ENCODE measurements at regions not wholly inside any gene's neighbourhood (a gene's known extent, or its start where the extent isn't known, plus 50 kb on each side); places are given as distances from the start of the nearest gene placed in this dataset.
A peak's percentile ranks its signal among the peaks of the same experiment; 100 is the strongest.

- TF ChIP-seq POLR2A (IDR thresholded peaks at IDR 0.05): no peak
- no peak for TF ChIP-seq CTCF (IDR thresholded peaks at IDR 0.05)
- TF ChIP-seq POLR2AphosphoS5 (IDR thresholded peaks at IDR 0.05): no peak
- no peak for TF ChIP-seq EP300 (IDR thresholded peaks at IDR 0.05)
- no peaks in the 10 kb centered on the region for H3K36me3 ChIP-seq
- DNase-seq: peak in 1 of 2 donors; percentile 47
- no peaks in the 10 kb centered on the region for H3K9me3 ChIP-seq
- whole genome bisulfite sequencing, 2 donors: 52 to 59% methylated on average over 1 of the region's 1 CpG
- no peaks in the 10 kb centered on the region for H3K27me3 ChIP-seq
- peak overlapping the region; percentile 1 to 52 (median 20) for H3K27ac ChIP-seq
- ATAC-seq (ENCODE audit: low FRiP score in 2 of 2): peak in 1 of 2 donors; percentile 78
- no peak overlapping the region for H3K4me3 ChIP-seq
- peaks cover 18 to 33% (median 23%) of the 10 kb centered on the region in 4 donors for H3K4me1 ChIP-seq
Observed at GRCh38 chr12:69061574-69061973, 128.6 kb upstream of the CPM start.

- H3K4me3 ChIP-seq: no peak overlapping the region
- TF ChIP-seq EP300 (IDR thresholded peaks at IDR 0.05): no peak
- no peak for TF ChIP-seq CTCF (IDR thresholded peaks at IDR 0.05)
- TF ChIP-seq POLR2A (IDR thresholded peaks at IDR 0.05): no peak
- TF ChIP-seq POLR2AphosphoS5 (IDR thresholded peaks at IDR 0.05): no peak
- H3K9me3 ChIP-seq: no peaks in the 10 kb centered on the region
- 86 to 87% methylated on average over 3 of the region's 3 CpGs for WGBS, 2 donors
- ATAC-seq (ENCODE audit: low FRiP score in 2 of 2): peak in 1 of 2 donors; percentile 45
- no peaks in the 10 kb centered on the region for H3K27me3 ChIP-seq
- H3K4me1 ChIP-seq: peaks cover 8 to 36% (median 24%) of the 10 kb centered on the region in 4 donors
- peak overlapping the region; percentile 1 to 59 (median 26) for H3K27ac ChIP-seq
- no peak for DNase-seq
- no peaks in the 10 kb centered on the region for H3K36me3 ChIP-seq
Observed at GRCh38 chr12:69062621-69063237, 129.8 kb upstream of the CPM start.

GRCh38 chr12:69064734-69065443 is 131.9 kb upstream of the CPM start:
- no peaks in the 10 kb centered on the region for H3K27me3 ChIP-seq
- no peak overlapping the region for H3K4me3 ChIP-seq
- H3K36me3 ChIP-seq: no peaks in the 10 kb centered on the region
- H3K27ac ChIP-seq: no peak overlapping the region
- H3K9me3 ChIP-seq: no peaks in the 10 kb centered on the region
- ATAC-seq (ENCODE audit: low FRiP score in 2 of 2): no peak
- WGBS, 2 donors: 90 to 91% methylated on average over 4 of the region's 4 CpGs
- TF ChIP-seq POLR2AphosphoS5 (IDR thresholded peaks at IDR 0.05) (no peak), POLR2A (IDR thresholded peaks at IDR 0.05) (no peak), CTCF (IDR thresholded peaks at IDR 0.05) (no peak), EP300 (IDR thresholded peaks at IDR 0.05) (no peak)
- no peak for DNase-seq
- peaks cover 4 to 46% (median 28%) of the 10 kb centered on the region in 4 donors for H3K4me1 ChIP-seq

- 52 to 74% methylated on average over 5 of the region's 5 CpGs for WGBS, 2 donors
Observed at GRCh38 chr12:69065775-69066174, 132.8 kb upstream of the CPM start.

More at GRCh38 chr12:69065775-69066174, 132.8 kb upstream of the CPM start:
- DNase-seq (peak in 1 of 2 donors; percentile 68), ATAC-seq (ENCODE audit: low FRiP score in 2 of 2) (no peak)
- peaks cover 4 to 55% (median 35%) of the 10 kb centered on the region in 4 donors for H3K4me1 ChIP-seq
- no peaks in the 10 kb centered on the region for H3K27me3 ChIP-seq
- no peaks in the 10 kb centered on the region for H3K9me3 ChIP-seq
- no peak overlapping the region for H3K4me3 ChIP-seq
- no peak for TF ChIP-seq CTCF (IDR thresholded peaks at IDR 0.05)
- TF ChIP-seq EP300 (IDR thresholded peaks at IDR 0.05): peak in 1 of 4 donors; percentile 62
- TF ChIP-seq POLR2AphosphoS5 (IDR thresholded peaks at IDR 0.05): no peak
- no peak for TF ChIP-seq POLR2A (IDR thresholded peaks at IDR 0.05)
- H3K36me3 ChIP-seq: no peaks in the 10 kb centered on the region
- peak overlapping the region in 1 of 4 donors; percentile 69 for H3K27ac ChIP-seq
